Left lung (tissue), 4 donors: ENCODE measurements at regions not wholly inside any gene's neighbourhood (a gene's known extent, or its start where the extent isn't known, plus 50 kb on each side); places are given as distances from the start of the nearest gene placed in this dataset.

Source experiments
- ATAC-seq: fragments of 200-7000 bp; cut with Tn5 transposase; one replicate; pipeline ENCODE4 v1.9.1; 2020; ENCODE audit warnings: moderate library complexity
- DNase-seq, 4 donors: peaks; one replicate each; pipeline ENCODE4 v3.0.0-alpha.2; 2013 to 2020
- H3K27ac ChIP-seq, 2 donors: fragments of 200-600 bp; sonication (generic) in 1 of 2; one replicate each; pipeline versions ENCODE4 v1.5.0 to v1.8.0; 2020 to 2021
- H3K27me3 ChIP-seq, 2 donors: fragments of 200-600 bp; sonication (generic) in 1 of 2; one replicate each; pipeline versions ENCODE4 v1.5.0 to v1.8.0; 2020 to 2021
- H3K36me3 ChIP-seq, 2 donors: fragments of 200-600 bp; sonication (generic) in 1 of 2; one replicate each; pipeline versions ENCODE4 v1.5.0 to v1.8.0; 2020 to 2021
- H3K4me1 ChIP-seq, 2 donors: fragments of 200-600 bp; one replicate each; pipeline ENCODE4 v1.8.0; 2021
- H3K4me3 ChIP-seq, 2 donors: fragments of 200-600 bp; sonication (generic) in 1 of 2; one replicate each; pipeline versions ENCODE4 v1.5.0 to v1.8.0; 2020 to 2021; ENCODE audit warnings: mild to moderate bottlenecking in 1 of 2
- H3K9me3 ChIP-seq, 2 donors: fragments of 200-600 bp; sonication (generic) in 1 of 2; one replicate each; pipeline versions ENCODE4 v1.5.0 to v1.8.0; 2020 to 2021
- intact Hi-C, 2 donors: fragments of 100-400 bp; cut with DNase I; formaldehyde crosslinking; loops; one replicate each; pipeline versions ENCODE4 v1.11.2 to v1.14.2; 2022
- TF ChIP-seq, protein P1 (sequence below), 2 donors: fragments of 200-600 bp; sonication (generic) in 1 of 2; IDR thresholded peaks; one replicate each; pipeline versions ENCODE4 v1.5.0 to v1.8.0; 2021; ENCODE audit warnings: antibody characterized with exemption in 2 of 2
- donor health status: DM: no; HTN: yes; CAD: no.
- donor health status: DM: no; HTN: no; CAD: no.

DNA sequence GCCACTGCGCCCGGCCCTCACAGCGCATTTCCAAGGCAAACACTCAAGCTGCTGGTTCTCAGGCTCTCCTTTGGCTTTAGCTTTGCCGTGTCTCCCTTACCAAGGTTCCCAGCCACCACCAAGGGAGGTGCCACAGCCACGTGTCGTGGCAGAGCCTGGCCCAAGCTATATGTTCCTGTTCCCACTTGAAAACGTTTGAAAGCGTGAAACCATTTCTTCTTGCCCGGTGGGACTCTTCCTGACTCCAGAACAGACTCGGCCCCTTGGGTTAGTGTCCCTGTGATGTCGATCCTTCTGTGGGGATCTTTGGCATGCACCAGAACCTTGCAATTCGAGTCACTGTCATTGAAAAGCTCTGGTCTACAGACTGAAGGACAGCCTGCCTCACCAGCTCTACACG is 147.9 kb downstream of the HSD17B3 start:
- no peaks in the 10 kb centered on the region for H3K27me3 ChIP-seq
- no peak overlapping the region for H3K4me3 ChIP-seq
- intact Hi-C loops: no loop called here
- H3K36me3 ChIP-seq: no peaks in the 10 kb centered on the region
- no peaks in the 10 kb centered on the region for H3K9me3 ChIP-seq
- H3K27ac ChIP-seq: no peak overlapping the region
- DNase-seq (no peak), ATAC-seq (no peak)
- H3K4me1 ChIP-seq: peaks cover 2 to 8% of the 10 kb centered on the region in 2 donors
- TF ChIP-seq, protein P1, sequence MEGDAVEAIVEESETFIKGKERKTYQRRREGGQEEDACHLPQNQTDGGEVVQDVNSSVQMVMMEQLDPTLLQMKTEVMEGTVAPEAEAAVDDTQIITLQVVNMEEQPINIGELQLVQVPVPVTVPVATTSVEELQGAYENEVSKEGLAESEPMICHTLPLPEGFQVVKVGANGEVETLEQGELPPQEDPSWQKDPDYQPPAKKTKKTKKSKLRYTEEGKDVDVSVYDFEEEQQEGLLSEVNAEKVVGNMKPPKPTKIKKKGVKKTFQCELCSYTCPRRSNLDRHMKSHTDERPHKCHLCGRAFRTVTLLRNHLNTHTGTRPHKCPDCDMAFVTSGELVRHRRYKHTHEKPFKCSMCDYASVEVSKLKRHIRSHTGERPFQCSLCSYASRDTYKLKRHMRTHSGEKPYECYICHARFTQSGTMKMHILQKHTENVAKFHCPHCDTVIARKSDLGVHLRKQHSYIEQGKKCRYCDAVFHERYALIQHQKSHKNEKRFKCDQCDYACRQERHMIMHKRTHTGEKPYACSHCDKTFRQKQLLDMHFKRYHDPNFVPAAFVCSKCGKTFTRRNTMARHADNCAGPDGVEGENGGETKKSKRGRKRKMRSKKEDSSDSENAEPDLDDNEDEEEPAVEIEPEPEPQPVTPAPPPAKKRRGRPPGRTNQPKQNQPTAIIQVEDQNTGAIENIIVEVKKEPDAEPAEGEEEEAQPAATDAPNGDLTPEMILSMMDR (IDR thresholded peaks at IDR 0.05): no peak

DNA sequence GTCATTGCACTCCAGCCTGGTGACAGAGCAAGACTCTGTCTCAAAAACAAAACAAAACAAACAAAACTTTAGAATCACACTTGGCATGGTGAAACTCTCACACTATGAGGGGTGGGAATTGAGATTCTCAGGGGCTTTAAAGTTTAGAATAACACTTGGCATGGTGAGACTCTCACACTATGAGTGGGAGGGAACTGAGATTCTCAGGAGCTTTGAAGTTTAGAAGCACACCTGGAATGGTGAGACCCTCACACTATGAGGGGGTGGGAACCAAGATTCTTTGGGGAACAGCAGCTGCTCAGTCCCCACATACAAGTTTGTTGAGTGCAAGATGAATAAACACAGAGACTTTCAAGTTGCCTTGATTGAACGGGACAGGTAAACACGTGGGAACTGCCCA is 149.4 kb downstream of the HSD17B3 start:
- ATAC-seq: no peak
- intact Hi-C loops: no loop called here
- TF ChIP-seq, protein P1 (IDR thresholded peaks at IDR 0.05): no peak

DNA sequence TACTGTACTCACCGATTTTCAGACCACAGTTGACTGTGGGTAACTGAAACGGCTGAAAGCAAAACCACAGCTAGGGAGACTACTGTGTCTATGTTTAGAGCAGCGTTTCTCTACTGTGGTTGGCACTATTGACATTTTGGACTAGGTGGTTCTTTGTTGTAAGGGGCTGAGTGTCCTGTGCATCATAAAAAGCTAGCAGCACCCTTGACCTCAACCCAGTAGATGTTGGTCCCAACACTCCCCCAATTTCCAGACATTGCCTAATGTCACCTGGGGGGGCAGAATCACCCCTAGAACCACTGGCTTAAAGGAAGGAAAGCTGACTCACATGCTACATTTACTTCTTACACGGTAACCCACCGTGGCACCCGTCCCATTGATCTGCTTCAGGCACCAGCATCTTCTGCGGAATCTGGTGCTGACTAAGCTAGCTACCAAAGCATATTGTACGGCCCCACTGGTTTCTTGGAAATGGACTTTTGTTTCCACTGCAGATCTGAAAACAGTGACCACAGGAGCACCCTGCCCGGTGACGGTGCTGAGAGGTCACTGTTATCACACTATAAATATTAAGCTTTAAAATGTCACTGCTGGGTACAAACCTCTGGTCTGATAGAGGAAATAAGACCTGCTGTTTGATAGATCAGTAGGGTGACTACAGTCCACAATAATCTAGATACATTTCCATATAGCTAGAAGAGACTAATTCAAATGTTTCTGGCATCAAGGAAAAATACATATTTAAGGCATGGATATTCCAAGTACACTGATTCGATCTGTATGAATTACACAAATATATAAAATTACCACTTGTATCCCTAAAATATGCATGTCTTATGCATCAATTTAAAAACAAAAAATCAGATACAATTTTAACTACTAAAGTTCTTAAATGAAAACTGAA is 151.4 kb downstream of the HSD17B3 start:
- Histone ChIP-seq H3K9me3 (no peaks in the 10 kb centered on the region), H3K27me3 (no peaks in the 10 kb centered on the region), H3K4me1 (peaks cover 3% of the 10 kb centered on the region in 2 donors), H3K4me3 (no peak overlapping the region), H3K27ac (no peak overlapping the region), H3K36me3 (no peaks in the 10 kb centered on the region)
- intact Hi-C loops: no loop called here
- ATAC-seq (no peak), DNase-seq (no peak)
- TF ChIP-seq, protein P1 (IDR thresholded peaks at IDR 0.05): no peak

More for the DNA sequence above, 149.4 kb downstream of the HSD17B3 start:
- H3K36me3 ChIP-seq: no peaks in the 10 kb centered on the region
- no peak overlapping the region for H3K4me3 ChIP-seq
- no peak for DNase-seq
- H3K27ac ChIP-seq: no peak overlapping the region
- no peaks in the 10 kb centered on the region for H3K9me3 ChIP-seq
- H3K27me3 ChIP-seq: no peaks in the 10 kb centered on the region
- H3K4me1 ChIP-seq: peaks cover 3 to 8% of the 10 kb centered on the region in 2 donors

GRCh38 chr9:96149533-96150280 is 152.3 kb downstream of the HSD17B3 start:
- ATAC-seq (no peak), DNase-seq (no peak)
- Histone ChIP-seq H3K27me3 (no peaks in the 10 kb centered on the region), H3K4me3 (no peak overlapping the region), H3K9me3 (no peaks in the 10 kb centered on the region), H3K4me1 (peaks cover 3% of the 10 kb centered on the region in 2 donors), H3K36me3 (no peaks in the 10 kb centered on the region), H3K27ac (no peak overlapping the region)
- intact Hi-C loops: no loop called here
- TF ChIP-seq, protein P1 (IDR thresholded peaks at IDR 0.05): no peak
